ENCODE measurements at regions not wholly inside any gene's neighbourhood (a gene's known extent, or its start where the extent isn't known, plus 50 kb on each side); places are given as distances from the start of the nearest gene placed in this dataset.

GRCh38 chr19:33903489-33903850, 106.8 kb downstream of the KCTD15 start:
- TF ChIP-seq EP300 (IDR thresholded peaks at IDR 0.05) = no peak
- no peak for TF ChIP-seq CTCF (IDR thresholded peaks at IDR 0.05)
- TF ChIP-seq POLR2AphosphoS5 (IDR thresholded peaks at IDR 0.05) = no peak

Measured in gastroesophageal sphincter (tissue), 3 donors.